ENCODE measurements at regions not wholly inside any gene's neighbourhood (a gene's known extent, or its start where the extent isn't known, plus 50 kb on each side); places are given as distances from the start of the nearest gene placed in this dataset.

GRCh38 chr5:166373817-166374216 lies 1917.6 kb upstream of the WWC1 start:
- intact Hi-C loops (cut with micrococcal nuclease), result no loop called here
- H3K36me3 ChIP-seq (replicated peaks in 1 of 2; ENCODE audit: control extremely low read depth in 1 of 2, control insufficient read depth in 1 of 2, extremely low read depth in 1 of 2, insufficient read depth in 2 of 2, low read length in 1 of 2), result no peaks in the 10 kb centered on the region
- no peak overlapping the region for H3K4me2 ChIP-seq (replicated peaks; ENCODE audit: low read depth, low read length, poor library complexity, severe bottlenecking)
- H3K79me2 ChIP-seq (ENCODE audit: control insufficient read depth, insufficient read depth, low read length), result no peaks in the 10 kb centered on the region
- POLR2A ChIA-PET, result no interaction called here
- no peak overlapping the region for H3K27ac Mint-ChIP-seq
- ATAC-seq (ENCODE audit: low read depth) (no peak), DNase-seq (no peak)
- H2AFZ ChIP-seq (ENCODE audit: insufficient read depth, low read depth, low read length, poor library complexity, severe bottlenecking), result no peak overlapping the region
- CTCF ChIA-PET, result no interaction called here
- H3K4me3 Mint-ChIP-seq, result no peak overlapping the region
- no peaks in the 10 kb centered on the region for H3K27me3 Mint-ChIP-seq
- H3K9ac ChIP-seq (ENCODE audit: low read length), result no peak overlapping the region
- no peaks in the 10 kb centered on the region for H4K20me1 ChIP-seq (ENCODE audit: control insufficient read depth, insufficient read depth, low read length, poor library complexity, severe bottlenecking)
- H3K9me3 ChIP-seq (ENCODE audit: control extremely low read depth in 1 of 3, control insufficient read depth in 2 of 3, insufficient read depth in 1 of 3, low read length in 2 of 3), result peaks cover 0 to 4% (median 0%) of the 10 kb centered on the region in 3 donors
- no peaks in the 10 kb centered on the region for H3K4me1 Mint-ChIP-seq
- TF ChIP-seq CTCF (IDR thresholded peaks at IDR 0.05) (no peak), EZH2 (IDR thresholded peaks at IDR 0.05; ENCODE audit: borderline replicate concordance, insufficient read depth, low read depth, low read length, poor library complexity, severe bottlenecking) (no peak)
- no peaks in the 10 kb centered on the region for H3K4me1 ChIP-seq (ENCODE audit: control insufficient read depth in 2 of 2, insufficient read depth in 2 of 2, low read length in 2 of 2)
- H3K4me3 ChIP-seq (ENCODE audit: control extremely low read depth in 1 of 5, extremely low read depth in 1 of 5, insufficient read depth in 1 of 5, low read depth in 2 of 5, low read length in 4 of 5), result no peak overlapping the region
- H3K27me3 ChIP-seq (replicated peaks in 1 of 4; ENCODE audit: control extremely low read depth in 1 of 4, control insufficient read depth in 3 of 4, insufficient read depth in 4 of 4, low read length in 3 of 4), result no peaks in the 10 kb centered on the region
- no peak overlapping the region for H3K27ac ChIP-seq (ENCODE audit: low read length in 2 of 2)
- no CpG with 5 or more reads among the region's 2 CpGs for WGBS (ENCODE audit: insufficient coverage)
- H3K9me3 Mint-ChIP-seq (ENCODE audit: insufficient read depth), result no peaks in the 10 kb centered on the region

GRCh38 chr5:166377756-166378155 lies 1913.7 kb upstream of the WWC1 start:
- Histone ChIP-seq H3K27ac (ENCODE audit: low read length in 2 of 2) (no peak overlapping the region), H3K36me3 (replicated peaks in 1 of 2; ENCODE audit: control extremely low read depth in 1 of 2, control insufficient read depth in 1 of 2, extremely low read depth in 1 of 2, insufficient read depth in 2 of 2, low read length in 1 of 2) (no peaks in the 10 kb centered on the region), H4K20me1 (ENCODE audit: control insufficient read depth, insufficient read depth, low read length, poor library complexity, severe bottlenecking) (no peaks in the 10 kb centered on the region), H3K79me2 (ENCODE audit: control insufficient read depth, insufficient read depth, low read length) (no peaks in the 10 kb centered on the region), H3K4me1 (ENCODE audit: control insufficient read depth in 2 of 2, insufficient read depth in 2 of 2, low read length in 2 of 2) (no peaks in the 10 kb centered on the region), H3K9me3 (ENCODE audit: control extremely low read depth in 1 of 3, control insufficient read depth in 2 of 3, insufficient read depth in 1 of 3, low read length in 2 of 3) (peaks cover 0 to 15% (median 0%) of the 10 kb centered on the region in 3 donors), H3K27me3 (replicated peaks in 1 of 4; ENCODE audit: control extremely low read depth in 1 of 4, control insufficient read depth in 3 of 4, insufficient read depth in 4 of 4, low read length in 3 of 4) (no peaks in the 10 kb centered on the region), H2AFZ (ENCODE audit: insufficient read depth, low read depth, low read length, poor library complexity, severe bottlenecking) (no peak overlapping the region), H3K9ac (ENCODE audit: low read length) (no peak overlapping the region), H3K4me2 (replicated peaks; ENCODE audit: low read depth, low read length, poor library complexity, severe bottlenecking) (no peak overlapping the region), H3K4me3 (ENCODE audit: control extremely low read depth in 1 of 5, extremely low read depth in 1 of 5, insufficient read depth in 1 of 5, low read depth in 2 of 5, low read length in 4 of 5) (no peak overlapping the region)
- ChIA-PET POLR2A (no interaction called here), CTCF (no interaction called here)
- Mint-ChIP-seq H3K9me3 (ENCODE audit: insufficient read depth) (no peaks in the 10 kb centered on the region), H3K27ac (no peak overlapping the region), H3K27me3 (no peaks in the 10 kb centered on the region), H3K4me3 (no peak overlapping the region), H3K4me1 (no peaks in the 10 kb centered on the region)
- TF ChIP-seq CTCF (IDR thresholded peaks at IDR 0.05) (no peak), EZH2 (IDR thresholded peaks at IDR 0.05; ENCODE audit: borderline replicate concordance, insufficient read depth, low read depth, low read length, poor library complexity, severe bottlenecking) (no peak)
- ATAC-seq (ENCODE audit: low read depth) (no peak), DNase-seq (no peak)
- intact Hi-C loops (cut with micrococcal nuclease), result no loop called here
- WGBS (ENCODE audit: insufficient coverage), result 92% methylated on average over 6 of the region's 6 CpGs
